ENCODE measurements at regions not wholly inside any gene's neighbourhood (a gene's known extent, or its start where the extent isn't known, plus 50 kb on each side); places are given as distances from the start of the nearest gene placed in this dataset.

DNA sequence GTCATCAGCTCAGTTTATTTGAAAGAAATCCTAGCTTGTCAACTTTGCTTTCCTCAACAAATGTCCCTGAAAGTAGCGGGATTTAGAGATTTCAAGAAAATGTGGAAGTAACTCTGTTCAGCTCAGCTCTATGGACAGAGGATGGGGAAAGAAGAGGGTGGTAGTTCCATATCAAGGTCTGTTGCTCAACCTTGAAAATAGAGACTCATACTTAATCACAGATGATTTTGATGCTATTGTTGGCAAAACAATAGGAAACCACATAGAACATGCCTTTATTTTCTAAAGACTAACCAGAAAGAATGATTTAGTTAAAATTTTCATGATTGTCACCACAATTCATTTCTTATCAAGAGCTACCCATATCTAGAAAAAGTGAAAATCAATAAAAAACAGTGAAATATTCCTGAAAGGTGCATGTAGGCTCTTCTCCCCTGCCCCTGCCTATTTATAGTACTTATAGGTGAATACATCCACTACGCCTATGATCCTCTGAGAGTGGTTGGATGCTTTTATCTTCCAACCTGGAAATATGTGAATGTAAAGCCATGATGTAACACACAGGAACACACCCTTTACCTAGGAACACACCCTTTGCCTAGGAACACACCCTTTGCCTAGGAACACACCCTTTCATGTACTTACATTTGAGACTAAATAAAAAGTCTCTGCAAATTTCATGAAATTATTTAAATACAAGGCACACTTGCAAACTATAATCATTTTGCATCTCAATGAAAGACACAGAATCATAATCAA lies 65.8 kb downstream of the ETAA1 start:
- no peak for DNase-seq (ENCODE audit: low read depth)

DNA sequence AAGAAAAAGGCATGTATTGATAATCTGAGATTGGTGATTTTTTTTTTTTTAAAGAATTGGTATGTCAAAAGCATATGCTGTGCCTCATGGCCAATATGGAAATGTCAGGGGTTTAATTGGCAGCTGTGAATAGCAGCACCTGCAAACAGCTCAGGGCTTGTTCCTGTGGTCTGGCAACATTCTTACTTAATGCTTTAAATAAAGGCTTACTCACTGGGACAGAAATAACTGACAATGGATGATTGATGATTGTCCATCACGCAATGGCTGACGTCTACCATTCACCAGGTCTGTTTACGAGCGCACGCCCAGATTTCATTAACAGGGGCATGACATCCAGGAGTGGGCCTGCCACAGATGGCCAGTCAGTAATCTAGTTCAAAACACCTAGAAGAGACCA lies 66.7 kb downstream of the ETAA1 start:
- no peak for DNase-seq (ENCODE audit: low read depth)

DNA sequence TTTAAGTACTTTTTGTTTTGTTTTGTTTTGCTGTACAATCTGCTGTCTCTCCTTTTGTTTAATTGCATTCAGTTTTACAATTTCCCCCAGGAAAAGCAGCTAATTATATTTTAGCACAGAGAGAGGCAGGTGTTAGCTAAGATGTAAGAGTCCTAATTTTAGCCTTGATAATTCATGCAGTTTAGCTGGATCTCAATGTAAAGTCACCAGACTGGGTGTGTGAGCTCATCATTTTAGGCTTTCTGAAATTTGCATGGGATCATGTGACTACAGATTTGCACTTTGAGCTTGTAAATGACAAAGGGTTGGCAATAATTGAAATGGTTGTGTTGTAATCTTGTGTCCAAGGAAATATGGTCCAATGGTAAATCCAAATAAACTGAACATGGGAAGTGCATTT lies 68.5 kb downstream of the ETAA1 start:
- DNase-seq (ENCODE audit: low read depth), result no peak

DNA sequence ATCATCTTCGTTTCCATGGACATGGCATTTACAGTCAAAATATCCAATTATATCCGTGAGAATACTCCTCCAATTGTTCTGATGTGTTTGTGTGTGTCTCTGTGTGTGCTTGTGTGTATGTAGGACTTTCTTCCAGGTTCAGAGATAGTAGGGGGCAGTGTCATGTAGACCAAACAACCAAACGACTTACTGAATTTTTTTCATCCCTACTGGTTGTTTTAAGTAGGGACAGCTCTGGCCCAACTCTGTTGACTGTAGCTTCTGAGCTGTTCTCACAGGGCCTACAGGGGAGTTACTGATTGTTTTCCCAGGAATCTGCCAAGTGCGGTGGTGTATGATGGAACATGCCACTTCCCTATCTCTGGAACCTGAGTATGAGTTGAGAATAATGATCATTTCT lies 69.6 kb downstream of the ETAA1 start:
- no peak for DNase-seq (ENCODE audit: low read depth)

DNA sequence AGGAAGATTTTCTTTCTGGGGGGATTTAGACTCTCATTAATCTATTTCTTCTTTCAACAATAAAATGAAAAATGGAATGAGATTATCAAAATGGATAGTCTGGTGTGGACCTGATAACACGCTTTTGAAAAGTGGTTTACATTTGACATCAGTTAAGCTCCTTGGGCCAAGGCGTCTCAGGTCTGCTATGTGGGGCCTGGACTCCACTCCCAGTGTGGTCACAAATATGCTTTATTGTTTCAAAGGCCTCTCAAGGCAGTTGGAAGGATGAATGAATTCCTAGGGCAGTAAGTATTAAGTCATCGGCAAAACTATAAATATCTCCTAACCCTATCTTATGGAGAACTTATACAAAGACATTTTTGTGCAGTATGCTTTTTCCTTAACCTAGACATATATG lies 74.5 kb downstream of the ETAA1 start:
- DNase-seq (ENCODE audit: low read depth), result no peak

DNA sequence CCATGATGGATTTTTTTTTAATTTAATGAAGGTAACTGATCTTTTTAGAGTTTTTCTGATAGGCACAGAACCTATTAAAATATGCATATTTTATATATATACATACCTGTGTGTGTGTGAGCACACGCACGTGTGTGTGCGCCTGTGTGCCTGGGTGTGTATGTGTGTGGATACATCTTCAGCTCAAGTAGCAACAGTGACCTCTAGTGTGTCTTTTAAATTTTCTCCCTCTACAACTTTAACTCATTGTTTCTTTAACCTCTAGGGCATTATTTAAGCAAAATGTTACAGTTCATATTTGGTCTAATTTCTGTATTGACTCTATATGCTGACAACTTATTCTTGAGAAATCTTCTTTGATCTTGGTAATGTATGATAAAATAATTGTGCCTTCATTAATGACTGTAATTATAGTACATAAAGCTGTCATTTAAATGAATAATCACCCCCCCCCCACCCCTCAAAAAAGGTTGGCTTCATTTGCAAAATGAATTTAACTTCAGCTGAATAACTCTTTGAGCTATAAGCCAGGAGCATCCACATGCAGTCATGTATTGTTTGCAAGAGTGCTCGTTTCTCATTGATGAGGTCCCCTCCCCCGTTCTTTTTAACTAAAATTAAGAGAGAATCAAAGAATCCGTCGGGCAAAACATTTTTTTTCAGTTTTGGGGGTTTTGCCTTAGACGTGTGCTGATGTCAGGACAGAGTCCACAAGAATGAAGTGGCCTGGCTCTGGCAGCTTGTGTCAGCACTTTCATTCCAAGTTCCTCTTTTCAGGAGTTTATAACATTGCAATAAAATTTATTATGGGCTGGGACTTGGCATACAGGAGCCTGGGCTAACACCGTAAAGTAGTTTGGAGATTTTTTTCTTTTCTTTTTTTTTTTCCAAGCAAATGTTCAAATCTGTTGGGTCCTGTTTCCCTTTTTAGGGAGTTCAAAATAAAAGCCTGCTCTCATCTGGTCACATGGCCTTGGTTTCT lies 80.0 kb downstream of the ETAA1 start:
- DNase-seq (ENCODE audit: low read depth), result peak; percentile 1

DNA sequence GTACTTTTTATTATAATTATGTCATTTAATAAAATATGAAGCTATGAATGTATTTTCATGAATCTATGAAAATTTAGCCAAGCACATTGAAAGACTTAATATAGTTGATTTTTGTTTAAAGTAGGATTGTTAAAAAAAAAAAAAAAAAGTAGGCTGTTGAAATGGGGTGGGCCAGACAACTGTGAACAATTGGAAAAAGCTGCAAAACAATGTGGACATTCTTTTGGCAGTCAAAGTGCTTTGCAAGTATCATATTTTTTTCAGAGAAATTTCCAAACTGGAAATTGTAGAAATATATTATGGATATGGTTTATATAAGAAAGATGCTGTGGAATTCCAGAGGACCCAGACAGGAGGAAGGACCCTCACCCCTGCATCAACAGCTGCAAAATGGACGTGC lies 82.1 kb downstream of the ETAA1 start:
- no peak for DNase-seq (ENCODE audit: low read depth)

DNA sequence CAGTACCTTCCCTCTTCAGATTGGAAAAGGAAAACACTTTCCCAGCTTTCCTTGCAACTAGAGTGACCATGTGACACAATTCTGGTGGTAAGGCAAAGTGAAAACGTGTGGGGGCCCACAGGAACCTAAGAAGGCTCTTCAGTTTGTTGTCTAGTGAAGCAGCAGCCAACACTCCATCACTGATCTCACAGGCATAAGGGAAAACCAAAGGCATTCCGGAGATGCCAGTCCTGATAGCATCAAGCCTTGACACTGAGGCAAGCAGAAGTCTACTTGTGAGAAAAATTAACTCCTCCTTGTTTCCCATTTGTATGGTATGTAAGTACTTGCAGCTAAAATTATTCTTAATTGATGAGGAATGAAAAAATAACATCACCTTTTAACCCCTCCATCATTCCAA lies 88.3 kb downstream of the ETAA1 start:
- DNase-seq (ENCODE audit: low read depth), result no peak

DNA sequence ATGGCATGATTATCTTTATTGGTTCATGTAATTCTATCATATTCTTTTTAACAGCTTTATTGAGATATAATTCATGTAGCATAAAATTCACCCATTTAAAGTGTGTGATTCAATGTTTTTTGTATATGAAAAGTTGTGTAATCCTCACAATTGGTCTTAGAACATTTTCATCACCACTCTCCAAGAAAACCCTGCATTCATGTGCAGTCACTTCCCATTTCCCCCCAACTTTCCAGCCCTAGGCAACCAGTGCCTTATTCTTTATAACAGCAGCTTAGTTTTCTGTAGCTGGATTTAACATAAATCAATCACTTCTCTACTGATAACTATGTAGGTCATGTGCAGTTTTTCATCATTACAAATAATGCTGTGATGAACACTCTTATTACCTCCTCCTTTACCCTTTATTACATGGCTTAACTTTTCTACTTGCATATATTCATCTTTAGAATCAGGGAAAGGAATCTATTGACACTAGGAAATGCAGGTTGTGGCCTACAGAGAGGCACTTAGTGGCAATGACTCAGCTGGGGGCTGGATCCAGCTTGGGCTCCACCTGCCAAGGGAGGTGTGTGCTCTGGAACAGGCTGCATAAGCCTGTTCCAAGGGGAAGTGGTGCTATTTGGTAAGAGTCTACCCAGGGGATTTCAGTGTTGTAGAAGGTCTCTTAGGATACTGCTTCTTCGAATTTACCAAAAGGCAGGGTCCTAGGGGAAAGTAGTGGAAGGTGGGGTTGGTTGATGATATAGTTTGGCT lies 89.1 kb downstream of the ETAA1 start:
- DNase-seq (ENCODE audit: low read depth), result no peak

DNA sequence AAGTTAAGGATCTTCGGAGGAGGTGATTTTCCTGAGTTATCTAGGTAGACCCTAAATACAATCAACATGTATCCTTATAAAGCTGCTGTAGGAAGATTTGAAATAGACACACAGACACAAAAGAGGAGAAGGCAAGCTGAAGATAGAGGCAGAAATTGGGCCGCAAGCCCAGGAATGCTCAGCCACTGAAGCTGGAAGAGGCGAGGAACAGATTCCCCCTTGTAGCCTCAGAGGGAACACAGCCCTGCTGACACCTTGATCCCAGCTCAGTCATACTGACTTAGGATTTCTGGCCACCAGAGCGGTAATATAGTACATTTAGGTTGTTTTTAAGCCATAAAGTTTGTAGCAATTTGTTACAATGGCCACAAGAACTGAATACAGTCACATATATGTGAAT lies 90.9 kb downstream of the ETAA1 start:
- no peak for DNase-seq (ENCODE audit: low read depth)

DNA sequence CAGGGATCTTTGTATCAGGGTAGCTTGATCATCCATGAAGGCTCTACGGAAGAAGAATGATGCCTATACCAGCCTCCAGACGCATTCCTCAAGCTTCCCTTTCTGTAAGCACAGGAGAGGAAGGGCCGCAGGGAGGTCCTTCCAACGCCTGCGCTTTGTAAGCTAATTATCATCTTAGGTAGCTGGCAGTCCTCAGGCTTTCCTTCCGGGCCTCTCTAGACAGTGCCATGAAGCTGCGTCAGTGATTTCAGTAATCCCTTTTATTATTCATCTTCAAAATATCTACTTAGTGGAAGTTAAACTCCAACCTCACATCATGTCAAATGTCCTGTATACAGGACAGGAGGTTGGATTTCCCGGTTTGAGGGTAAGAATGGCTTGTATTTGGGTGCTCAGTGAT lies 92.3 kb downstream of the ETAA1 start:
- DNase-seq (ENCODE audit: low read depth), result no peak

DNA sequence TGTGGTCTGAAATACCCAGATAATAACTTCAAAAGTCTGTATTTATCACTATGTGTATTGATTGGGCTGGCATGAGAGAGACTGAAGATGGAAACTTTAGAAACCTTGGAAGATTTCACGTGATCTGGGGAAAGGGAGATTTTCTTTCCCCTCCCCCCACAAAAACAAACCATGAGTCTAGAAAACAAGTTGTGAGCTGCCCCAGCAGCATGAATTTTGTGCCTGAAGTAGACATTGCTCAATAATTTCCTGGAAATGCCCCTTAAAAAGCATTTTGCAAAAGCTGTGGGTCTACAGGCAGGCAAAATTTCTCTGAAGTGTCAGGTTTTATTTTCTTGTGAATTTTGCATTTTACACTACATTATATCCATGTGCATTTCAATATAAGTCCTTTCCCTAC lies 101.8 kb downstream of the ETAA1 start:
- no peak for DNase-seq (ENCODE audit: low read depth)

DNA sequence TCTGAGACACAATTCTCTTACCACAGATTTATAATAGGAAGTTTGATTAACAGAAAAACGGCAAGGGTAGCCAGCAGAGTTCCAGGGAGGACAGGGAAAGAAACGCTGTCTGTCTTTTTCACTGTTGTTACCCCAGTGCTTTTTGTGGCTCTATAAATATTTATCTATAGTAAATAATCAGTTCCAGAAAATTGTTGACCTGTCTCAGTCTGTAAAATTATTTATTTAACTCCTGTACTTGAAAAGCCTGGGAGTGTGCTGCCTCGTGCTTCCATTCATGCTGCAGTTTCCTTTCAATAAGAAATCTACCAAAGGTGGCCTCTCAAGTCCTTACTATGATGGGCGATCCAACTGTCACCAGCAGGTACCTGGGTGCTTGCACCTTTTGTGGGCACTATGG lies 102.9 kb downstream of the ETAA1 start:
- DNase-seq (ENCODE audit: low read depth), result no peak

DNA sequence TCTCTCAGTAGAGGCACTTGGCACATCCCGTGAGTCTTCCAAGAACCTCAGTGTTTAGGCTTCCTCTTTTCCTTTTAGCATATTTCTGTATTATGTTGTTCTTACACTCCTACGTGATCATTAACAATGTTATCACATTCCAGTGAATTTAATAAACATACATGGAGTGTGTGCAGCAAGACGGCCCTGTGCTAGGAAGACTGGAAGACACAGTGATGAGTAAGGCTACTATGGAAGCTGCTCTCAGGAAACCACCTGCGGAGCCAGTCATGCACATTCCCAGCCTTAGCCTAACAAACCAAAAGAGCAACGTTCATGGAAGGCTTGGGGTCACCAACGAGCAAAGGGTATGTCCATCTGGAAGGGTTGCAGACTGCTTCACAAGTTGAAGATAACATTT lies 103.4 kb downstream of the ETAA1 start:
- DNase-seq (ENCODE audit: low read depth), result no peak

DNA sequence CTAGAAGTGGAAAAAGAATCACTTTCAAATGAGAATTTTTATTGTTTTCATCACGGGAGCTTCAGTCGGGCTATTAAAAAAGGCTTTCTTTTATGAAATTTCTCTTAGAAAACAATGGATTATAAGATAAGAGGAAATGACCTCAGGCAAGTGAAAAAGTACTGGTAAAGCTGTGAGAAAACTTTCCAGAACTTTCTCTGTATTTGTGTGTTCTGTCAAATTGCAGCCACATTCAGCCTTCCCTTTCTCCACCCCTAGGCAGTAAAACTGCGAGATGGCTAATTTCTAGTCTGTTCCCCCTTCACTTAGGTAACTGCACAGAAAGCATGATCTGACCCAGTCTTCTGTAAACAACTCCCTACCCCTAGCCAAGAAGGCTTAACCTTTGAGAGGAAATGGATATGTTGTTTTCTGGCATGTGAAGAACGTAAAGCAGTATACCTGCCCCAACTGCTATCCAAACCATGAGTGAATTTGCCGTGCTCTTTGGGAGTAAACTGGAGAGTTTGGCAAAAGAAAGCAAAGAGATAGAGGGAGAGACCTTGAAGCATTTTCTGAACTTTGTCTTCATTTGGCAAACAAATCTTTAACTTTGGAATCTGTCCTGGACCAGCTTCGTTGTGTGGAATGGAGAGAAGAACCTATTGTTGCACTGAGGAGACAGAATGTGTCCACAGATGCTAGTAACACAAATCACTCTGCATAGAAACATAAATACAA lies 105.4 kb downstream of the ETAA1 start:
- no peak for DNase-seq (ENCODE audit: low read depth)

DNA sequence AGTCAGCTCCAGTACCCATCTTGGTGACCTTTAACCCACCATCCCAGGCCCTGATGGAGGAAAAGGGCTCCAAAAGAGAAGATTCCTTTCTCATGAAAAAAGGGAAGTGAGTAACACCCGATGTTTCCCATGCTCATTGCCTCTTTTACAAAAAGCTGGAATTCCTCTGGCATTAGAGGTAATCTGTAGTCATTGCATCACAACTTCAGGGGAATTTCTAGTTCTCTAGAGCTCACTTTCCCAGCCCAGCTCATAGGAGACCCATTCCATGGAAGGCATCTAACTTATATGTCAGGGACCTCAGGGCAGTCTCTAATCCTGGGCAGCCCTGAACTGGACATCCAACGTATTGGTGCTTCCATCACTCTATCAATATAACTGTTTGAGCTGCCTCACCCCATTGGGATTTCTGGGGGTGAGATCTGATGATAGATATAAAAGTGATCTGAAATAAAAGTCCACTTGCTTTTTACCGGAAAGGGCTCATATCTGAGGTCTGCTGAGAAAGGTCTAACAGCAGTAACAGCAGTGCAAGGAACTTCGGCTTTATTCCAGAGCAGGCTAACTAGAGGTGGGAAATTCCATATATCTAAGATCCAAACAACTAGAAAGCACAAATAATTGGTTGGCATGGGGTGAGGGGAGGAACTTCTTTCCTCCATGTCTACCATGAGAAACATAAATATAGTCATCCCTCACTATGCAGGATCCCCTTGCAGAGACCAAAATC lies 106.1 kb downstream of the ETAA1 start:
- DNase-seq (ENCODE audit: low read depth), result no peak

DNA sequence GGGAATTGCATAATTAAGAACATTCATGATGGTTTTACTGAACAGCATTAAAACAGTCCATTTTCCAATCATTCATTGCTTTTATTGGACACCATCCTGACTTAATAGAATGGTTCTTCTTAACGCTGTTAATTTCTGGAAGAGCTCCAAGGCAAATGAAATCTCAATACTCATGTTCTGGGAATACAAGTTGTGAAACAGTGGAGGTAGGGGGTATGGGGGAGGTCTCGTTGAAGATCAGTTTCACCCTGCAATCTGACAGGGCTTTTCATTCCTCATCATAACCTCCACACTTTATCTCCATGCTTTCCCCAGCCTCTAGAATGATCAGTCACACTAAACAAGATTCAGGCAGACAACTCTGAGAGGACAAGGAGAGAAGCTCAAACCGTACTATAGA lies 113.6 kb downstream of the ETAA1 start:
- DNase-seq (ENCODE audit: low read depth), result no peak

DNA sequence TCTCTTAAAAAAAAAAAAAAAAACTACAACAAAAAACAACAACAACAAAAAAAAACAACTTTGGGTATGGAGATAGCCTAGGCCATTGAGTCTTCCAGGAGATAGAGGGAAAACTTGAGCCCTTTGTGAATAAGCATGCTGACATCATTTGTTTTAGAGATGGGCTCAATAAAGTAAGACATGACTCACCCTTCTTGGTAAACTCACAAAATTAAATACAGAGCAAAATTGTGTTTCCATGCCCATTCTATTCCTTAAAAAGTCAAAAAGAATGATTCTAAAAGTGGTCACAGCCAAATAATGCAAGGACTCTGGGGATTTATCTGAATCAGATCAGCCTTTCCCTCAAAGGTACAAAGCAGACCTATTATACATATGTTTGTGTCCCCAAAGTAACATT lies 117.4 kb downstream of the ETAA1 start:
- DNase-seq (ENCODE audit: low read depth), result no peak

DNA sequence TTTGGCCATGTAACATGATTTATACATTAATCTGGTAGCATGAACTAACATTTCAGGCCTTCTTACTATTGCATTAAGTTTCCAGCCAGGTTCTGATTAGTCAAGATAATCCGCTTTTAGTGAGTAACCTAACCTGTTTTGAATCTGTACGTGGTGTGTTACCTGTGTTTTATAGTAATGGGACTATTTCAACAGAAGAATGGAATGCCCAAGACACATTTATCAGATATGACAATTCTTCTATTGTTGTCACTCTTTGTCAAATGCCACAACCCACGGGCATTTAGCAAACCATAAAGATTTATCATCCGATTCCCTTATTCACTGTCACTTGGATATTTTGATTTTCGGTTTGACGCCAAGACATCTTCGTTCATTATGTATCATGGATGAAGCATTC lies 117.9 kb downstream of the ETAA1 start:
- no peak for DNase-seq (ENCODE audit: low read depth)

DNA sequence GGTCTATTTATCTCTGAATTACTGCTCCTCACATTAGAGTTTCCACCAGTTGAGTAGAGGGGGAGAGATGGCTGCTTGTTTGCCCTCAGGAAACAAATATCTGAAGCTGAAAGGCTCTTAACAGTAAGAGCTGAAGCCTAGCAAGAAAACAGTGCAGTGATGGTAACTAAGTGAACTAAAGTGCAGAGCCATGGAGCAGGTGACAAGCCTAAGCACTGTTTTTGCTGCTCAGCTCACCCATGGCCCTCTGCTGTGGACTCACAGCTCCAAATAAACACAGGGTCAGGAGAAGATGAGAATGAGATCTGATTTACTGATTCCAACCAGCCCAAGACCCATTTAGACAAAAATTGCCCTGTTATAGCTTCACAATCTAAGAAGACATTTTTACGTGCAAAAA lies 118.4 kb downstream of the ETAA1 start:
- DNase-seq (ENCODE audit: low read depth), result no peak

DNA sequence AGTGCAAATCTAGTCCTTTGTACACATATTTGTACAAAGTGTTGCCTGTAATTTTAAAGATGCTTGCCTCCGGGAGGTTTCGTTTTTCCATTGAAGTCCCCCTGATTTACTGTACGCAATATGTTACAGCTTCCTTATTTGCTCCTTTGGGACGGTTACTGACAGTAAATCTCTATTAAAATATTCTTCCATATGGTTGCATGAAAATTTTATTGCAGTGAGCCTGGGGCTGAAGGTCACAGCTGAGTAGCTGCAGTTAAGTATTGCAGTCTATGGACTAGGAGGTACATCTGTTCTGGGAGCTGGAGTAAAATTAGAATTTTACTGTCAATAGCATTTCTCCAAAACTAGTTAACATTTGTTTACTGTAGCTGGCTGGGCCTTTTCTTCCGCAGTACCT lies 119.2 kb downstream of the ETAA1 start:
- DNase-seq (ENCODE audit: low read depth), result no peak
